ENCODE measurements at regions not wholly inside any gene's neighbourhood (a gene's known extent, or its start where the extent isn't known, plus 50 kb on each side); places are given as distances from the start of the nearest gene placed in this dataset.
"Not testable (repeated sequence)": the region's sequence is repeated elsewhere in the genome, so short reads cannot be mapped to it uniquely, and the experiment has no call there.

- DNase-seq: no peak
Observed at GRCh38 chr7:68334636-68335272, 1263.5 kb upstream of the AUTS2 start.

- no peak for DNase-seq
Observed at GRCh38 chr7:68336594-68336993, 1261.7 kb upstream of the AUTS2 start.

GRCh38 chr7:68348401-68348800 is 1249.9 kb upstream of the AUTS2 start:
- DNase-seq: no peak

GRCh38 chr7:68362745-68363518 is 1235.3 kb upstream of the AUTS2 start:
- DNase-seq: no peak

GRCh38 chr7:68364886-68365625 is 1233.2 kb upstream of the AUTS2 start:
- no peak for DNase-seq

GRCh38 chr7:68371985-68372384 is 1226.3 kb upstream of the AUTS2 start:
- no peak for DNase-seq

- DNase-seq: no peak
Observed at GRCh38 chr7:68376131-68376661, 1222.1 kb upstream of the AUTS2 start.

- DNase-seq: no peak
Observed at GRCh38 chr7:68381731-68382130, 1216.5 kb upstream of the AUTS2 start.

GRCh38 chr7:68384581-68384980 is 1213.7 kb upstream of the AUTS2 start:
- no peak for DNase-seq

- DNase-seq: no peak
Observed at GRCh38 chr7:68393051-68393450, 1205.2 kb upstream of the AUTS2 start.

GRCh38 chr7:68394131-68394530 is 1204.1 kb upstream of the AUTS2 start:
- DNase-seq: no peak

GRCh38 chr7:68399991-68400590 is 1198.2 kb upstream of the AUTS2 start:
- DNase-seq: no peak

- no peak for DNase-seq
Observed at GRCh38 chr7:68400783-68401182, 1197.5 kb upstream of the AUTS2 start.

GRCh38 chr7:68401313-68401712 is 1197.0 kb upstream of the AUTS2 start:
- DNase-seq: no peak

GRCh38 chr7:68406480-68406879 is 1191.8 kb upstream of the AUTS2 start:
- no peak for DNase-seq

- no peak for DNase-seq
Observed at GRCh38 chr7:68407460-68407859, 1190.8 kb upstream of the AUTS2 start.

GRCh38 chr7:68408873-68409272 is 1189.4 kb upstream of the AUTS2 start:
- no peak for DNase-seq

- no peak for DNase-seq
Observed at GRCh38 chr7:68409851-68410250, 1188.4 kb upstream of the AUTS2 start.

- not testable (repeated sequence) for DNase-seq
Observed at GRCh38 chr7:68410693-68411092, 1187.6 kb upstream of the AUTS2 start.

- DNase-seq: no peak
Observed at GRCh38 chr7:68411742-68412141, 1186.5 kb upstream of the AUTS2 start.

- no peak for DNase-seq
Observed at GRCh38 chr7:68414631-68415425, 1183.4 kb upstream of the AUTS2 start.

GRCh38 chr7:68417002-68417401 is 1181.3 kb upstream of the AUTS2 start:
- no peak for DNase-seq
